ENCODE measurements at regions not wholly inside any gene's neighbourhood (a gene's known extent, or its start where the extent isn't known, plus 50 kb on each side); places are given as distances from the start of the nearest gene placed in this dataset.

DNA sequence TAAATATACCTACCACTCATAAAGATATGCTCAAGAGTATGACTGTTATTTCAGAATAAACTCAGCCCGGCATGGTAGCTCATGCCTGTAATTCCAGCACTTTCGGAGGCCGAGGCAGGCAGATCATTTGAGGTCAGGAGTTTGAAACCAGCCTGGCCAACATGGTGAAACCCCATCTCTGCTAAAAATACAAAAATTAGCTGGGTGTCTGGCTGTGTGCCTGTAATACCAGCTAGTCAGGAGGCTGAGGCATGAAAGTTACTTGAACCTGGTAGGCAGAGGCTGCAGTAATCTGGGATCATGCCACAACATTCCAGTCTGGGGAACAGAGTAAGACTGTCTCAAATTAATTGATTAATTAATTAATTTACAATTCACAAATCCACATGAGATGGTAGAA is 208.2 kb upstream of the PDGFD start:
- no peaks in the 10 kb centered on the region for H3F3A ChIP-seq (ENCODE audit: insufficient read depth, low read length)
- no peak overlapping the region for H3K4me2 ChIP-seq (ENCODE audit: low read depth, low read length)
- H3K9me3 ChIP-seq (replicated peaks; ENCODE audit: insufficient read depth, low read length), result no peaks in the 10 kb centered on the region
- H3K4me1 ChIP-seq (ENCODE audit: low read length), result no peaks in the 10 kb centered on the region
- H4K20me1 ChIP-seq (ENCODE audit: insufficient read depth, low read length), result no peaks in the 10 kb centered on the region
- no peaks in the 10 kb centered on the region for H3K36me3 ChIP-seq (replicated peaks; ENCODE audit: insufficient read depth, low read length)
- H3K27ac ChIP-seq (ENCODE audit: low read length), result no peak overlapping the region
- no peaks in the 10 kb centered on the region for H3K79me2 ChIP-seq (ENCODE audit: low read length)
- no peaks in the 10 kb centered on the region for H3K27me3 ChIP-seq (replicated peaks; ENCODE audit: insufficient read depth, low read length)
- H2AFZ ChIP-seq (ENCODE audit: low read length), result no peak overlapping the region
- no peaks in the 10 kb centered on the region for H3K9me2 ChIP-seq (replicated peaks; ENCODE audit: insufficient read depth, low read length)
- DNase-seq, result no peak
- H3K4me3 ChIP-seq (ENCODE audit: low read length), result no peak overlapping the region
- TF ChIP-seq, protein P1, sequence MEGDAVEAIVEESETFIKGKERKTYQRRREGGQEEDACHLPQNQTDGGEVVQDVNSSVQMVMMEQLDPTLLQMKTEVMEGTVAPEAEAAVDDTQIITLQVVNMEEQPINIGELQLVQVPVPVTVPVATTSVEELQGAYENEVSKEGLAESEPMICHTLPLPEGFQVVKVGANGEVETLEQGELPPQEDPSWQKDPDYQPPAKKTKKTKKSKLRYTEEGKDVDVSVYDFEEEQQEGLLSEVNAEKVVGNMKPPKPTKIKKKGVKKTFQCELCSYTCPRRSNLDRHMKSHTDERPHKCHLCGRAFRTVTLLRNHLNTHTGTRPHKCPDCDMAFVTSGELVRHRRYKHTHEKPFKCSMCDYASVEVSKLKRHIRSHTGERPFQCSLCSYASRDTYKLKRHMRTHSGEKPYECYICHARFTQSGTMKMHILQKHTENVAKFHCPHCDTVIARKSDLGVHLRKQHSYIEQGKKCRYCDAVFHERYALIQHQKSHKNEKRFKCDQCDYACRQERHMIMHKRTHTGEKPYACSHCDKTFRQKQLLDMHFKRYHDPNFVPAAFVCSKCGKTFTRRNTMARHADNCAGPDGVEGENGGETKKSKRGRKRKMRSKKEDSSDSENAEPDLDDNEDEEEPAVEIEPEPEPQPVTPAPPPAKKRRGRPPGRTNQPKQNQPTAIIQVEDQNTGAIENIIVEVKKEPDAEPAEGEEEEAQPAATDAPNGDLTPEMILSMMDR (IDR thresholded peaks at IDR 0.05; ENCODE audit: low read length), result no peak
- TF ChIP-seq EZH2 (optimal IDR thresholded peaks at IDR 0.05; ENCODE audit: low read depth, low read length) (no peak), EZH2phosphoT487 (IDR thresholded peaks at IDR 0.05; ENCODE audit: low read length) (no peak)
- no peak overlapping the region for H3K9ac ChIP-seq (ENCODE audit: low read length)

DNA sequence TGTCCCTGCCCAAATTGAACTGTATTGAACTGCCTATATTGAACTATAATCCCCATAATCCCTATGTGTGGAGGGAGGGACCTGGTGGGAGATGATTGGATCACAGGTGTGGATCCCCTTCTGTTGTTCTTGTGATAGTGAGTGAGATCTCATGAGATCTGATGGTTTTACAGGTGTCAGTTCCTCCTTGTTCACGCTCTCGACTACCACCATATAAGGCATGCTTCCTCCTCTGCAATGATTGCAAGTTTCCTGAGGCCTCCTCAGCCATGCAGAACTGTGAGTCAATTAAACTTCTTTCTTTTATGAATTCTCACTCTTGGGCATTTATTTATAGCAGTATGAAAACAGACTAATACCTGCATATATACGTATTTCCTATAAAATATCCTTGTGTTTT is 206.5 kb upstream of the PDGFD start:
- Histone ChIP-seq H4K20me1 (ENCODE audit: insufficient read depth, low read length) (no peaks in the 10 kb centered on the region), H3K27ac (ENCODE audit: low read length) (no peak overlapping the region), H3K79me2 (ENCODE audit: low read length) (no peaks in the 10 kb centered on the region), H3K27me3 (replicated peaks; ENCODE audit: insufficient read depth, low read length) (no peaks in the 10 kb centered on the region), H3K36me3 (replicated peaks; ENCODE audit: insufficient read depth, low read length) (no peaks in the 10 kb centered on the region), H3K4me2 (ENCODE audit: low read depth, low read length) (no peak overlapping the region), H3K4me3 (ENCODE audit: low read length) (no peak overlapping the region), H3K9me3 (replicated peaks; ENCODE audit: insufficient read depth, low read length) (no peaks in the 10 kb centered on the region), H3K9me2 (replicated peaks; ENCODE audit: insufficient read depth, low read length) (no peaks in the 10 kb centered on the region), H3K4me1 (ENCODE audit: low read length) (no peaks in the 10 kb centered on the region), H2AFZ (ENCODE audit: low read length) (no peak overlapping the region), H3K9ac (ENCODE audit: low read length) (no peak overlapping the region), H3F3A (ENCODE audit: insufficient read depth, low read length) (no peaks in the 10 kb centered on the region)
- DNase-seq, result no peak
- TF ChIP-seq, protein P1 (IDR thresholded peaks at IDR 0.05; ENCODE audit: low read length), result no peak
- TF ChIP-seq EZH2 (optimal IDR thresholded peaks at IDR 0.05; ENCODE audit: low read depth, low read length), result no peak
- no peak for TF ChIP-seq EZH2phosphoT487 (IDR thresholded peaks at IDR 0.05; ENCODE audit: low read length)

DNA sequence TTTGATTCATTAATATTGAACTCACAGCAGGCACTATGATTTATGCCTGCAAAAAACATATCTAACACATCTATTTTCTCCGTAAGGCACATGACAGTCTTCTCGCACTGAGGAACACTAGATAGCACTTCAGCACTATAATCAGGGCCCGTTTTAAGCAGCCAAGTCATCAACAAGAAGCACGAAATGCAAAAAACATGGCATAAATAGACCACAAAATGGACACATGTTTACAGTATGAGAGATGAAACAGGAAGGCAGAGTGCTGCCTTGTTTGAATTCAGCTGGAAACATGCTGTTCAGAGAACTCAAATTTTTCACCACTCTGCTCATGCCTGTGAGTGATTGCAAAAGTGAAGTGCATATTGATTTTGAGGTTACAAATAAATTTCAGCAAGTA is 205.8 kb upstream of the PDGFD start:
- H3K4me2 ChIP-seq (ENCODE audit: low read depth, low read length), result no peak overlapping the region
- H3F3A ChIP-seq (ENCODE audit: insufficient read depth, low read length), result no peaks in the 10 kb centered on the region
- no peak overlapping the region for H3K9ac ChIP-seq (ENCODE audit: low read length)
- TF ChIP-seq EZH2phosphoT487 (IDR thresholded peaks at IDR 0.05; ENCODE audit: low read length) (no peak), EZH2 (optimal IDR thresholded peaks at IDR 0.05; ENCODE audit: low read depth, low read length) (no peak)
- TF ChIP-seq, protein P1 (IDR thresholded peaks at IDR 0.05; ENCODE audit: low read length), result no peak
- H3K27ac ChIP-seq (ENCODE audit: low read length), result no peak overlapping the region
- no peaks in the 10 kb centered on the region for H3K79me2 ChIP-seq (ENCODE audit: low read length)
- no peak for DNase-seq
- H2AFZ ChIP-seq (ENCODE audit: low read length), result no peak overlapping the region
- no peaks in the 10 kb centered on the region for H3K9me2 ChIP-seq (replicated peaks; ENCODE audit: insufficient read depth, low read length)
- no peaks in the 10 kb centered on the region for H4K20me1 ChIP-seq (ENCODE audit: insufficient read depth, low read length)
- no peaks in the 10 kb centered on the region for H3K36me3 ChIP-seq (replicated peaks; ENCODE audit: insufficient read depth, low read length)
- H3K4me3 ChIP-seq (ENCODE audit: low read length), result no peak overlapping the region
- H3K27me3 ChIP-seq (replicated peaks; ENCODE audit: insufficient read depth, low read length), result no peaks in the 10 kb centered on the region
- no peaks in the 10 kb centered on the region for H3K9me3 ChIP-seq (replicated peaks; ENCODE audit: insufficient read depth, low read length)
- H3K4me1 ChIP-seq (ENCODE audit: low read length), result no peaks in the 10 kb centered on the region
